HG02943 (cell line): ENCODE measurements at regions not wholly inside any gene's neighbourhood (a gene's known extent, or its start where the extent isn't known, plus 50 kb on each side); places are given as distances from the start of the nearest gene placed in this dataset.
"Not testable (repeated sequence)": the region's sequence is repeated elsewhere in the genome, so short reads cannot be mapped to it uniquely, and the experiment has no call there.

Experiments used
- ATAC-seq: cut with Tn5 transposase; IDR thresholded peaks from one replicate; pipeline ENCODE4 v1.9.1; 2021; ENCODE audit warnings: mild to moderate bottlenecking, low read depth, moderate library complexity; ENCODE audit not compliant: unreplicated experiment

DNA sequence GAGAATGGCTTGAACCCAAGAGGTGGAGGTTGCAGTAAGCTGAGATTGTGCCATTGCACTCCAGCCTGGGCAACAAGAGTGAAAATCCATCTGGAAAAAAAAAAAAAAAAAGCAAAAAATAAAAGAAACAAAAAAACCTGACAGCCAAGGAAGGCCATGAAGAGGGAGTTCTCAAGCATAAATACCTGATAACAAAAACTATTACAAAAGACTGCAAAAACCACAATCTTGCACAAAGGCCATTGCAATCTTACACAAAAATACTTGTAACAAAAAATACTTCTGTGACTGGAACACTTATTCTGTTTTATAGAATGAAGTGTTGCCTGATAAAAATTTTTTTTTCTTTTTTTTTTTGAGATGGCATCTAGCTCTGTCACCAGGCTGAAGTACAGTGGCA is 61.5 kb upstream of the TSC22D1 start:
- no peak for ATAC-seq

DNA sequence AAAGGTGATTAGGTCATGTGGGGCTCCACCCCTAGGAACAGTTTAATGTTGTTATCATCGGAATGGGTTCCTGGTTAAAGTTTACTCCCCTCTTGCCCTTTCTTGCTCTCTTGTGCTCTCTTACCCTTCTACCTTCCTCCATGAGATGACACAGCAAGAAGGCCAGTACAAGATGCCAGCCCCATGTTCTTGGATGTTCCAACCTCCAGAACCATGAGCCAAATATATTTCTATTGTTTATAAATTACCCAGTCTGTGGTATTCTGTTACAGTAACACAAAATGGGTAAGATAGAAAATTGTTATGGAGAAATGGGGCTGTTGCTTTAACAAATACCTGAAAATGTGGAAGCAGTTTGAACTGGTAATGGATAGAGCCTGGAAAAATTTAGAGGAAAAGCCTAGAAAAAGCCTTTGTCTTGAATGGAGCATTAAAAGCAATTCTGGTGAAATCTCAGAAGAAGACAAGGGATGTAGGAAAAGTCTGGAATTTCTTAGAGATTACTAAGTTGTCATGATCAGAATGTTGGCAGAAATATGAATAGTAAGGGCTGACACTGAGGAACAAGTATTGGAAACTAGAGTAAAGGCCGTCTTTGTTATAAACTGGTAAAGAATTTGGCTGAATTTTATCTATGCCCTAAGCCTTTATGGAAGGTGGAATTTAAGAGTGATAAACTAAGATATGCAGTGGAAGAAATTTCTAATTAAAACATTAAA is 53.5 kb upstream of the TSC22D1 start:
- no peak for ATAC-seq

DNA sequence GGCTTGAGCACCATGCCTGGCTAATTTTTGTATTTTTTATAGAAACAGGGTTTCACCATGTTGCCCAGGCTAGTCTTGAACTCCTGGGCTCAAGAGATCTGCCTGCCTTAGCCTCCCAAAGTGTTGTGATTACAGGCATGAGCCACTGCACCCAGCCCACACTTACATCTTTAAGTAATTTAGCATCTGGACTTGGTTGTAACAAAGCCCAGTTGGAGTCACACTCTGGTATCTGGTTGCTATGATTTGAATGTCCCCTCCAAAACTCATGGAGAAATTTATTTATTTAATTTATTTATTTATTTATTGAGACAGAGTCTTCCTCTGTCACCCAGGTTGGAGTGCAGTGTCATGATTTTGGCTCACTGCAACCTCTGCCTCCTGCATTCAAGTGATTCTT is 52.7 kb upstream of the TSC22D1 start:
- ATAC-seq, result not testable (repeated sequence)

DNA sequence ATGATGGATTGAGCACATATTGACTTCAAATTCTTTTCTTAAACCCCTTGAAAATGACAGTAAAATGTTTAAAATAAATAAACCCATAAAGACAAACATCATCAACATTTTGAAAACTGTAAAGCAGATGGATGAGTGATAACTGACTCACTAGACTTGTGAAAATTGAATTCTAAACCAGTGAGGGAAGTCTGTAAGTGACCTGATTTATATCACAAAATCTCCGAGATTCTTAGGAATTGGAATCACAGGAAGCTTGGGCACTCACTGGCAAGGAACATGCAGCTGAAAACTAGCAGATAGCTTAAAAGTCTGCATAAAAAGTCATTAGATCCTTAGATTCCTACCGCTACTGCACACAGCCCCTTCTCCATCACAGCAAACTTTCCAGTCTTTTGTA is 51.3 kb upstream of the TSC22D1 start:
- ATAC-seq, result no peak

DNA sequence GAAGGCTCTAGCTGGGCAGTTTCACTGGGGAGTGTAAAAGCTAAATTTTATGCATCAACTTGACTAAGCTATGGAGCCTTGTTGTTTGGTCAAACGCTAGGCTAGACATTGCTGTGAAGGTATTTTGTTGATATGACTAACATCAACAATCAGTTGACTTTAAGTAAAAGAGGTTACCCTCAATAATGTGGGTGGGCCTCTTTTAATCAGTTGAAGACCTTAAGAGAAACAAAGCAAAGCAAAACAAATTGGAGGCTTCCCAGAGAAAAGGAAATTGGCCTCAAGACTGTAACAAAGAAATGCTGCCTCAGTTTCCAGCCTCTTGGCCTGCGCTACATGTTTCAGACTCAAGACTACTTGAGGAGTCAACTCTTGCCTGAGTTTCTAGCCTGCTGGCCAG is 50.0 kb upstream of the TSC22D1 start:
- ATAC-seq, result no peak
